IPS-NIHi11 (cell line): ENCODE measurements at regions not wholly inside any gene's neighbourhood (a gene's known extent, or its start where the extent isn't known, plus 50 kb on each side); places are given as distances from the start of the nearest gene placed in this dataset.

ENCODE experiments used
- DNase-seq: peaks from one replicate; pipeline ENCODE4 v3.0.0; 2012; ENCODE audit warnings: mixed read lengths, low spot score

DNA sequence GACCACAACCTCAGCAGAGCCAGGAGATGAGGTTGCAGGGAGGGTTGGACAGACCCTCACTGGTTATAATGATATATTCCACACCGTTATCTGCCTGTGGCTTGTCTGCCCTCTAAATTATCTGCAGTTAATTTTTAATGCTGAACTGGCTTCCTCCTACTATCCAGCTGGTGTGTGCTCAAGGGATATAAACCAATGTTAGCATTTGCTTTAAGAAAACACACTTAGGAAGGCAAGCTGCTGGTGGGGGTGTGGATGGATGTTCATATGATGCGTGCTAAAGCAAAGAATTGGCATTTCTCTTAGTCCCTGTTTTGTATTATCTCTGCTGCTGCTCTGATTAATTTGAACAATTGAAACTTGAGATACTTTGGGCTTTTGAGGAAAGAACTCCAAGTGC lies 132.2 kb upstream of the NPVF start:
- no peak for DNase-seq

DNA sequence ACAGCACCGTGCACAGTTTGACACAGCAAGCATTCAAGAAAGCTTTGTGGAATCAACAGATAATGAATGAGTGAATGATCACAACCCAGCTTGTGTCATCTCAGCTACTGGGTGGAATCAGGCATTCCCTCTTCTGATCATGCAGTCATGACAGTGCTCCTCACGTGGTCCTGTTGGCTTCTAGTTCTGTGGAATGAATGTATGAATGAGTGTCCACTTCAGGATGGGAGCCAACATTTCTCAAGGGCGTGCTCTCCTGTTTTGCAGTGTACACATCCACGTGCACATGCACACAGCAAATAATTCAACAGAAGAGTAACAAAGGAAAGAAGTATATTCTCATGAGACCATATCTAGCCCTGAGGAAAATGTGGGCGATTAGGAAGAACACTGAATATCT lies 133.1 kb upstream of the NPVF start:
- DNase-seq: no peak

DNA sequence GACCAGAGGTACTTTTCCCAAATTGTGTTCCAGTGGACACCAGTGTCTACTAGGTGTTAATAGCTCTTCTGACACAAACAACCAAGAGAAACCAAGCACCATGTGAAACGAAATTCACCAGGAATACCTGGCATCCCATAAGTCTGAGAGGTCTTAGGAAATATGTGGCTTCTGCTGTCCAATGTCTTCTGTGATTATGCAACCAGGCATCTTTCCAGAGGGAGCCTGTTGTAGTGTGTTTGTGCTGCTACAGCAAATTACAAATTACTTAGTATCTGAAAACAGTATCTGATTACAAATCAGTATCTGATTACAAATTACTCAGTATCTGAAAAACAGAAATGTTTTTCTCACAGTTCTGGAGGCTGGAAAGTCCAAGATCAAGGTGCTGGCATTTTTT lies 133.6 kb upstream of the NPVF start:
- no peak for DNase-seq

DNA sequence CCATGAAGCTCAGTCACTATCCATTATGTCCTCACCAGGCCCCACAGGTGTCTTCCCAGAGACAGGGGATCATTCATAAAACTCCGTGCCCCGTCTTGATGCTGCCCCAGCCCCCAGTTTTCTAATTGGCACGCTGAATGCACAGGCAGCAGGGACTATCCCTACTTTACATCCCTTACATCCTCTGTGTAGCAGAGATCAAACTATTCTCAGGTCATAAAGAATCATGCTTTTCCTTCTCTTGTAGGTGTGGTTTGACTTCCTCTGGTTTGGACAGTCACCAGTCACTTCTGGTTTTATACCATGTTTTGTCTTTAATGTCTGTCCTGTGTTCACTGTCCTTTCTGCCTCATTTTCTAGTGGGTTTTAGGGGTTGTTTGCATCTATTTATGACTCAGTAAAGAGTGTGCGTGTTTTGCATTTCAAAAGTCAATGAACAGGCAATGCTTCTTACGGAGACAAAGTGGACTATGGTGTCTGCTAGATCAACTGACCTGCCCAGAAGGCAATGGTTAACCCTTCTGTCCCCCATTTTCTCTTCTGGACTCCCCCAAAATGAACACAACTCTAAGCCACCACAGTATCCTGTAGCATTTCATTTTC lies 140.4 kb upstream of the NPVF start:
- no peak for DNase-seq

DNA sequence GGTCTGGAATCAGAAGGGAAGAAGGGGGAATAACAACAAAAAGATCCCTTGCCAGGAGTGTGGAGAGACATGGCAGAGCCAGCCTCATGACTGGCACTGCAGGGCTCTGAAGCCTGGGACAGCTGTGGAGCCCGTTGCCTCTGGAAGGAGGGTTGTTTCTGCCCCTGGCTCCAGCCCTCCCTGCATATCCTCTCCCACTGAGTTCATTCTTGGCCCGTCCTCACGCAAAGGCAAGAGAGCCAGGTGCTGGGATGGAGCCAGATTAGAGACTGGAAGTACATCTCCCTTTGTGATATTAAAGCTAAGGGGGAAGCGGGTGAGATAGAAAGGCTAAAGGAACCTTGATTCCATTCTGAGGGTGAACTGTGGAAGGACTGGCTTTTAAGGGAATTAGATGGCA lies 141.5 kb upstream of the NPVF start:
- DNase-seq: no peak

DNA sequence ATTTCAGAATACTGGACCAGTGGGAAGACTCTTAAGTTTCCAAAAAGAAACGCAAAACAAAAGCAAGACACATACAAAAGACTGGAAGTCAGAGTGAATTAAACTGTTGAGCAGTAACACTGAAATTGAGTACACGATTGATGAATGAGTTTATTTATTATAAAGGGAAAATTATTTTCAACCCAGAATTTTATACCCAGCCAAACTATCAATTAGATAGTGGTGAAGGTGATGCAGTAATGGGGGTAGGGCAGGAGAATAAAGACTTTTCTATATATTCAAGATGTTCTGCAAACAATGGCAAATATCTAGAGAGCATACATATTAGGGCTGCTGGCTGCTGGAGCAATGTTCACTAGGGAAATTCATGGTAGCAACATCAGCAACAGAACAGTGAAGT lies 143.7 kb upstream of the NPVF start:
- no peak for DNase-seq

DNA sequence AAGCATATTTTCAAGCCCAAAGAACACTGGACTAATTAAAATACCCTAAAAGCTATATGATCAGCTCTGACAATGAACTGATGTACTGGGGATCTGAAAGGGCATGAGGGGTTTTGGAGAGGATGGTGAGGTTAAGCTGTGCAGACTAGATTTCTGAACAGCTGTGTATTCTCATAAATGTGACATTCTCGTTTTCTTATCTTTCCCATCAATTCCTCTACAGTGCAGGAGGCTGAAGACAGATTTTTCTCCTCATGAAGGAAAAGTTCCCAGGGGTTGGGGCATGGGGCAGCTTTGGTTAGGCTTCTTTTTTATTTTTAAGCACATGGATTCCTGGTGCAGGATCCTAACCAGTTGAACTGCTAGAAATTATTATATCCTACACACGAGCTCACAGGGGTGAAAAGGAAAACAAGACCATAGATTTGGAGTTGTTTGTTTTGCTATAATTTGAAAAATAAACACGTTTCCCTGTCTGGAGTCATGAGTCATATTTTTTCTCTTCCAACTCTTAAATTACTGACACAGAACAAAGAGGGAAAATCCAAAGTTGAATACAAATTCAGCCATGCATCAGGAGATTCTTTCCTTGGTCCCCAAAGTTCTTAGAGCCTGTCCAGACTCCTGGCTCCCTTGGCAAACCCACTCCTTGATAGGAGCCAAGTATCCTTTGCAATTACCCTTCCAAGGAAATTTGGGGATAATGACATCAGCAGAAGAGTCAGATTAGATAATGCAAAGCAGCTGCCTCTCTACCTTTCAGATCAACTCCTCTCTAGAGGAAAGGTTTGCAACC lies 147.7 kb upstream of the NPVF start:
- no peak for DNase-seq

DNA sequence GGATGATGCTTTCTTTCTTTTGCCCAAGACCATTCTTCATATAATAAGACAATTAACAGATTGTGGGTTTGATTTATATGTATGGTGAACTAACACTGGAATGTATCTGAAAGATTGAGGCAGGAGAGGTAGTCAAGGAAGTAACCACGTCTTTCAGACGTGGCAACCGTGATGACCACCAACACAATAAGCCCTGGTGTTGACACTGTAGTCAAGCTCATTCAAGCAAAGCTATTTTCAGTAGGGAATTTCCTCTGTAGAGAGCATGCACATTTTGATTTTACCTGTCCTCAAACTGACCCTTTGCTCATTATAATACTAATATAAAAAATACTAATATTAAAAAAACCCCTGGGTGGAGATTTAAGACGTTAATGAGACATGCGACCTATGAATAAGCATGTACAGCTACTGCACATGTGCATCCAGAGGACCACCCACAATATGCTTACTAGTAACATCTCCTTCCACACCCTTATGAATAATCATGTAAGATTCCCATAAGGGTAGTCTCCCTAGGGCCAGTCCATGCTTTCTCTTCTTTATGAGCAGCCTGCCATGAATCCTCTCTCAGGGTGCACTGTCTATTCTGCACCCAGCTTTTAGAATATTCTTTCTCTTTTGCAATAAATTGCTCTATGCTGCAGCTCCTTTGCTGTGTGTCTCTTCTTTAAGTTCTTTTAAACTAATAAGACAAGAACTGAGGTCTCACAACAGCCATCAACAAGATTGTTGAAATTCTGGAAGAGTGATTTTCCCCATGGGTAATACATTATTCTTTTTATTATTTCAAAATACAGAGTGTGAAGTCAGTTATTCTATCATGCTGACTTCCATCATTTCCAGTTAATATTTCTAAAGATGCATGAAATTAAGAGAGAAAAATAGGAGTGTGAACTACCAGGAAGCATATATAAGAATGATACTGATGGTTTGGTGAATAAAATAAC lies 151.3 kb upstream of the NPVF start:
- DNase-seq: no peak

DNA sequence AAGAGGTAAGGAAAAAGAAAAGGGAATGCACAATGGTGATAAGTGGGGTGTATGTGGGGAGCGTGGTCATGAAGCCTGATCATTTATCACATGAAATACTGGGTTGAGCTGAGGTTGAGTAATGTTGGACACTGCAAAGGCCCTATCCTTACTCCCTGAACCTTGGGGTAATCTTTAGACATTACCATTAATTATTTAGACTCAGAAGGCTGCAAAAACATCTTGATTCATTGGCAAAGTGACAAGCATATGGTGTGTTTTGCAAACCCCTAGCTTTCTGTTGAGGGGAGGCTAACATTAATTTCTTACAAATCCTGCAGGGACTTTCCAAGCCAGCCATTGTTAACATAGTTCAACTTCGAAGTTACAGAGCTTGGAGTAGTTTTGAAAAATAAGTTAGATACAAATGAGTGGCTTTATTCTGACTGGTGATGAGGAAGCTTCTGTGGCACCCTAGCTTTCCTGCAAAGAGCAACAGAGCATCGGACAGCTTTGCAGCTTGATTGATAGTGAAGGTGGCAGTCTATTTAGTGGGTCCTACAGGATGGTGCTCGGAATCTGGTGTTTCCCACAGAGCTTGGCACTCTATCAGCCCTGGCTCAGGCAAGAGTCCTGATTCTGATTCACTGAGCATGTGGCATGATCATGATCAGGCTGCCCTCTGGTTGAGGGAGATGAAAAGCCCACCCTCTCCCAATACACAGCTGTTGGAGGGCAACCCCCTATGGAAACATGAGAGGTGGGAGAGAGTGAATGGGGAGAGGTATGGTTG lies 153.7 kb upstream of the NPVF start:
- DNase-seq: no peak

DNA sequence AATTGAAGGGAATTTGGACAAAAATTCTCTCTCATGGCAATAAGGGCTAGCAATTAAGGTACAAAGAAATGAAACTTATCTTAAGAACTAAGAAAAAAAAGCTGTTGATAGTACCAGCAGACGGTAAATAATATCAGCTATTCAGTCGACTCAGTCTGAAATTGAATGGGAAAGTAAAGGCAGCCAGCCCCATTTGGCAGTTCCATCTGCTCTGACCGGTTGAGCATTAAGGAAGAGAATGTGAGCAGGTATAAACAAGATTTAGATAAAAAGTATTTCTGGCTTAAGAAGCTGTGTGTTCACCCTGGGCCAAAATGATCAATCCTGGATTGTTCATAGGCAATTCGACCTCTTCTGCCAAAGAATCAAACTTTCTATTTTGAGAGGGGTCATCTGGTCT lies 154.6 kb upstream of the NPVF start:
- no peak for DNase-seq

DNA sequence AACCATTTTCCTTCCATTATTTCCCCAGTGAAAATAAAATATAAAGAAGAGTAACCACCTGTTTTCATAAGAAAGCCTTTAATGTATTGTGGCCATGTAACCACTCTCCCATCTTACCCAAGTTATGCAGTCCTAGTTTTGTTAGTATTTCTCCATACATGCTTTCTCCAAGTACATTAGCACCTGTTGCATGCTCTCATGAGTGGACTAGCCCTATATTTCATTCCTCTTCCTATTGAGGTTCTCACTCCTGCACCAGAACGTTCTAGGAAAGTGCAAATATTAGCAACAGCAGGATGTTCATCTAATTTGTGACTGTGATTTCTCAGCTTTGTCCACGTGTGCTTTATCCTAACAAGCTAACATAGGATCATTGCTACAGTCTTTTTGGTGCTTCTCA lies 155.1 kb upstream of the NPVF start:
- no peak for DNase-seq

DNA sequence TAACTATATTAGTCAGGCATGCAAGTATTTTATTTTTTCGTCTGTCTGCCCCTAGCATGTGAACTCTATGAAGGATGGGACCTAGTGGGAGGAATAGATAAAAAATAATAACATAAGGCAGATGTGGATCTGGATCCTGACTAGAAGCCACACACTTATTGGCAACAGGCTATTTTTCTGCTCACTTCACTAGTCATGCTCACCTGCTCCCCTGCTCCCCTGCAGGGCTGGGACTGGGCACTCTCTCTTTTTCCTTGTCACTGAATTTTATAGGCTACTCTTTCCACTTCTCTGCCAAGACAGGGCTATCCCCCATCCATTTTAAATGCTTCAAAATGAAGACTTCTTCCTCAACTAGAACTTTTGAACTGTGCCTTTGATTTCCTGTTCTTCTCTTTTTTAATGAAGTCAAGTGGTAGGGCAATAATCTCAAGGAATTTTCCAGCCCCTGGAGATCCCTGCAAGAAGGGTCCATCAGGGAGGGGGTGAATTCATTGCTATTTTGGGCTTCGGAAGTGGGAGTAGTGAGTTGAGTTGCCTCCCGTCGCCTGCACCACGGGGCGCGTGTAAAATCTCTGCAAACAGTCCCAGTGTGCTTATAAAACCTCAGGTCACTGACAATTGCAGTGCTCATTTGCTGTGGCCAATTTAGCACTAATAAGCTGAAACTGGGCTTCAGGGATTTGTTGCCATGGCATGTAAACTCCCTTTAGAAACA lies 156.7 kb upstream of the NPVF start:
- no peak for DNase-seq

DNA sequence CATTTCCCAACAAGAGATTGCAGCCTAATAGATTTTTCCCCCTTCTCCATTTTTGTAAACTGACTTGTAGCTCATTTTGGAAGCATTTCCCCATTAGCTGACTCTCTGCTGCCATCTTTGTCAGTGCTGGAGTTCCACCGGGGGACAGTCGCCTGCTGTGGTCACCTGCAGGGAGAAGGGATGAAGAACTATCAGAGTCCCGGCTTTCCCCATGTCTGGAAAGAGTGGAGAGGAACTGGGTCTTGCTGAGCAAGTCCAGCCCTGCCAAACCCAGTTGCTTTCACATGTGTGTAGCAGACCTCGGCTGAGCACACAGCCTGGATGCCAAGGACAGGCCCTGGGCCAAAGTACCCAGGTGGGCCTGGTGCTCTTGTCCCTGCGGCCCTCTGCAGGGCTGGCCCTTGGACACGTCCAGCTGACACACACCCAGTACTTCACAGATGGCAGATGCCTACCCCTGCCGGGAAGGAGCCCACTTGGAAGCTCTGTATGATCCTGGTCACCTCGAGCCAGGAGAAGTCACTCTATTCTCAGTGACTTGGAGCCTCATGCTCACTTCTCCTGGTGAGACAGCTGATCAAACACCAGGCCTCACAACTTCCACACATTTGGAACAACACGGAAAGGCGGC lies 157.3 kb upstream of the NPVF start:
- DNase-seq: no peak

DNA sequence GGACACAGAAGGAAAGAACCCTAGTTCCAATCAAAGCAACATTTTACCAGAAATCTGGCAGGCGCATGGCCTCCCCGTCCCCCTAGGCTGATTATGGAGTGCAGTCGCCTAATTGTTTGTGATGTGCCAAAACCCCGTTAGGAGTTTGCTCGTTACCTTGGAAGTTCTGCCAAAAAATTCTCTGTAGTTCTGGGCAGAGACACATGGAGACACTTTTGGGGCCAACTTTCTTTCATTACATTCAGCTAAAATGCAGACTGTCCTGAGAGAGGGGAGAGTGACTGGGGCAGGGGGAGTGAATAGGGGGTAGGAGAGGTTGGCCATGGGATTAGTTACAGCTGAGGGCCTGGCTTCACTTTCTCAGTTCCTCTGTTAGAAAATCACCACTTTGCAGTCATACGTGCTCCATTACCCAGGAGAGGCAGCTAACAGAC lies 158.0 kb upstream of the NPVF start:
- DNase-seq: no peak

DNA sequence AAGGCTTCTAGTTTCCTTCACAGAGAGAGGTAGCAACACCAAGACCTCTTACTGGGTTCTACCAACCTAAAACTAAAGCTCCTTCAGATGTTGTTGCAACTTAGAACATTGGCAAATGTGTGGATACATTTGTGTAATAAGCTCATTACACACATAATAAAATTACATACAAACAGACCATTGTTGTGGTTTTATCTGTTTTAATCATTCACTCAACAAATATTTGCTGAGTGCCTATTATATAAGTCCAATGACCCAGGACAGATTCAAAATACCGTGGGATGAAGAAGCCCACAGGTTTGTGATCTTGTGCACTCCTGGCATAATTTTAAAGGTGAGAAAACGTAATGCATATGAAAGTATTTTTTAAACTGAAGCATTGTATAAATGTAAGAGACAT lies 160.4 kb upstream of the NPVF start:
- no peak for DNase-seq

DNA sequence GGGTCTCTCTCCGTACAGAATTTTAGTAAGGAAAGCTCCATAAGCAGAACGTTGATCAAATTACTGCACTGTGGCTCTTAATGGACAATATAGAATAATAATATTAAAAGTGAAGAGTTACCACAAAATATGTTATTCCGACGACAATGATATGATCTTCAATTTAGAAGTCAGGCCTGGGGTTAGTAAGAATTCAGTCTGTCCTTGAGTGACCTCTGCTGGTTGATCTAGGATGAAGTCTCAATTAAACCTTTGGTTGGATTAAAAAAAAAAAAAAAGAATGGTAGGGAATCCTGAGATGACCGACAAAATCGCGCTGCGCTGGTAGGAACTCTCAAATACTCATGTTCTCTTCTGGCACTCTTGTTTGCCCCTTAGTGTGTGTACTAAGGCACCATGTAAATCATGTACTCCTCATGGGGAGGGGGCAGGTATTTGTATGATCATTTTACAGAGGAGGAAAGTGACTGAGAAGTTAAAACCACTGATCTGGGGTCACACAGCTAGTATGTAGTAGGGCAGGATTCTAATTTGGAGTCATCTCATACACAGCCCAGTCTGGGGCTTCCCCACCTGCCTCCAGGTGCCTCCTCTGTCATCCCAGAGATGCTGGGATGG lies 161.3 kb upstream of the NPVF start:
- DNase-seq: peak; percentile 55

DNA sequence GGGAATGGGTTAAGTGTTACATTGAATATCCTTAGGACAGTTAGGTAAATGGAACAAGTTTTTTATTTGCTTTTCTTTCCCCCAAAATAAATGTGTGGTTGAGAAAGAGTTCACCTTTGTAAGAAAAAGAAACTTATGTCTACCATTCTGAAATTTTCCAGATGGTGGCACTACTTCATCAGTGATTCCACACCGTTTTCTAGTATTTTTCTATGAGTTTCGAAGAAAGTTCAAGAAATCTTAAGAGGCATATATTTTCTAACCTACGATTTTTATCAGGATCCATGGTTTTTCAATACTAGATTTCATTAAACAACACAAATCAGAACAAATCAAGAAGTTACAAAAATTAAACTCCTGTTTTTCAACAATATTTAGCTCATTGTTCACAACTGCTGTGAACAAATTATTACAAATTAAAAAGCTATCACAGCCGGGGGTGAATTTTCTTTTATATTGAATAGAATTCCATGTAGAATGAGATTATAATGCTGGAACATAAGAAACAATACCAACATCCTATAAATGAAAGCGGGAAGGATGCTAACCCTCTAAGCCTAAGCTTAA lies 163.1 kb upstream of the NPVF start:
- DNase-seq: no peak

DNA sequence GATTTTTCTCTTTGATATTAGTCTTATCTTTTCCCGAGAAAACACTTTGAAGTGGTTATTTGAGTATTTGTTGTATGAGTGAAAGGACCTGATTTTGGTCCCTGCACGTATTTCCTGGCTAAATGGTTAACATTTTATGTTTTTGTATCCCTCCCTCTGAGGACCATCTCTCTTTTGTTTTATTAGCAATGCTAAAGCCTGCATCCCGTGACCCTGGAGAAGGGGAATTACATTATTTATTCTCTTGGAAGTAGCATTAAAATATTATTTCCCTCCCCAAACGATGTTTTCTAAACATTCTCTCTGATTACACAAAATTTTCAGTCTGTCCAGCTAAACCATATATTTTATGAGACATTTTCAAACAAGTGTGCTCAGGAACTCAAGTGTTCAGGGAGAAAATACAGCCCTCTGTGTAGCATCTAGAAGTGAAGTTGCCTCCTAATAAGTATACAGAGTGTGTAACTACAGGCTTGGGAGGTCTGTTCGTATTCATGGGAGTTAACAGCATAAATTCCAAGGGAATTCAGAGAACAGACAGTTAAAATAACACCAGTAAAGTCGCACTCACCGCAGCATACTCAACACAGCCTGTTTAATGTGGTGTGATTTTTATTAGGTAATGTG lies 163.8 kb upstream of the NPVF start:
- no peak for DNase-seq

DNA sequence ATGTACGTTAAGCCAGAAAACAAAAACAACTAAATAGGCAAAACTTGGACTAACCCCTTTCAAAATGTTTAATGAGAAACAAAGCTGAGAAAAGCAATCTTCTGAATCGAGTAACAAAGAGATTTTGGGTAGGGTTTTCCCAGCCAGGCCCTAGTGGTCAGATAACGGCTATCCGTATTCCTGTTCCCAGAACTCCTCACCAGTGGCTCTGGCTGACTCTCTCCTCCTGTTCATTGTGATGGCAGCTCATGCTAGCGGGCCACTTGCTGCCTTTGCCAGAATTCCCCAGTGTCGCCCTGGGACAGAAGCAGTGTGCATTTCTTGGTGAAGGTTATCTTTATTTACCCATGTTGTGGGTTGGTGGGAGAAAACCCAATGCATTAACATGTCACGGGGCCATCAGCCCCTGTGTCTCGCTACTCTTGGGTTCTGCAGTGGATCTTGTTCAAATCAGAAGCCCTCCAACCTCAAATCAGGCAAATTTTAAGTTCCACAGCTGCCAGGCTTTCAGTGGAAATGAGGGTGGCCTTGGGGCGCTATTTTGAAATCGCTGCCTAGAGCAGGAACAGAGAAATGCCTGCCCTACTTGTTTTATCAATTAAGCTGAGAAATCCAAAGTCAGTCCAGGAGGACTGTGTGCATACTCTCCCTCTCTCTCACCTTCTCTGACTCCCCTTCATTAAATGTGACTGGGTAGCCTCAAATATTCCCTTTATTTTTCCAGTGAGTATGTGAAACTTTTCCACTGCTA lies 164.5 kb upstream of the NPVF start:
- peak; percentile 23 for DNase-seq
